HG02943 (cell line): ENCODE measurements at regions not wholly inside any gene's neighbourhood (a gene's known extent, or its start where the extent isn't known, plus 50 kb on each side); places are given as distances from the start of the nearest gene placed in this dataset.

Experiments
- ATAC-seq: cut with Tn5 transposase; IDR thresholded peaks from one replicate; pipeline ENCODE4 v1.9.1; 2021; ENCODE audit warnings: mild to moderate bottlenecking, low read depth, moderate library complexity; ENCODE audit not compliant: unreplicated experiment

DNA sequence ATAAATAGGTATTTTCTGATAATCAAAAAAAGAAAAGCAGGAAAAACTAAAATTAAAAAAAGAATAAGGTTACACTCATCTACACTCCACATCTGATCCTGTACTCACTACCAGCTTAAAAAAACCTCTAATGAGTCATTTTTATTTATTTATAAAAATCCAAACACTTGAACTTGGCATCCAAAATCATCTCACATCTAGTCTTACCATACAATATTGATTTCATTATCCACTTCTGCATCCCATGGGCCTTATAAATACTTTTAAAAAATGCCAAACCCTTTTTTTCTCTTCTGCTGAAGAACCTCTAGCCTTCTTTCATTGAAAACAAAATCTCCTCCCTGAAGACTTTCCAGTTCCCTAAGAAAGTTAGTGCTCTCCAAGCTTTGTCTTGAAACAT is 109.7 kb downstream of the TMTC3 start:
- no peak for ATAC-seq

DNA sequence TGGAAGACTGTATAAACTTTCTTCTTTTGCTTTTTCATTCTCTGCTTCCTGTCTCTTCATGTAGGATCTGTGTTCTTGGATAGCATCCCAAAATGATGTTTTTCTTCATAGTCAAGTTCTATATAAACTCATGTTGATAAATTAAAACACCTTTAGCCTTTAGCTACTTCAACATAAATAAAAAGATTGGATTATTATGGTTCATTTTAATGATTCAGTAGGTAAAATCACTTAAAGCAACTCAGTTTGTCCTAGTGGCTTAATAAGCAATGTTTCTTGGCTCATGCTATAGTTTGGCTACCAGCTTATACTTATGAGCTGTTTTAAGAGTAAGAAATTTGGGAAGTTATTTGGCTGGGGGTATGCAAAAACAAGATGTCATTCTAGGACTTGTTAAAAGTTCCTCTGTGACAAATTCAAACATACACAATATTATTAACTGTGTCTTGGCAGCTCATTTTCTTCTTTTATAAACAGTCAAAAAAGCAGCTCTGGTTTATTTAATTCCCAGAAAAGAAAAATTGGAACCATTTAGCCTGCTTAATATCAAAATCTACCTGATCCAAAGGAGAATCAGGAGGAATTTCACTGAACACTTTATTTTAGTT is 111.4 kb downstream of the TMTC3 start:
- ATAC-seq = no peak

DNA sequence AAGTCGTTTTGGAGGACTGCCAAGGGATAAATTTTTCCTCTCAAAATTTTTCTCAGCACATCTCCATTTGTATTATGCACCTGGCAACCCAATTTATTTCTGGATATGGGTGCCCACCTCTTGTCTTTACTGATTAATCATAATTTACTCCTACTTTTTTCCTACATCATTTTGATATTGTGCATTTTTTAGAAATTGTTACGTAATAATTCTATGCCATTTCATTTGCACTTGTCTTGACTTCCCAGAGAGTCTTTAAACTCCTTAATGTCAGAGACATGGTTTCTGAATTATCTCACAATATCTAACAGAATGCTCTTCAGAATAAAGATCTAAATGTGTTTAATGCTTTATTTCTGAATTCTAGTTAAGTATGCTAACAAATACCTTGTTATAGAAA is 113.1 kb downstream of the TMTC3 start:
- ATAC-seq = no peak

DNA sequence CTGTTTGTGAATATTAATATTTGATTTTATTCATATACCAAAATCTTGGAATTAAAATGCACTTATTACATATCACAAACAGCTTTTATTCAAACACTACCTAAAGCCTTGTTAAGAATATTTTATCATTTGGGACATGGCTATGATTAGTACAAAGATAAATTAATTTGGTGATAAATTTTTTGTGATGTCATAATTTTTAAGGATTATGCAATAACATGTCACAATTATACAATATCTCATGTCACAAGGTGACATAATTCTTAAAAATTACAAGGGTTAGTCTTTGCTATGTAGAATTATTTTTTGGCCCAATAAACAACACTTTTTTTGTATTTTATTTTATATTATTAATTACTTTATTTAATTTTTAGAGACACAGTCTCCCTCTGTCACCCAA is 113.7 kb downstream of the TMTC3 start:
- no peak for ATAC-seq

DNA sequence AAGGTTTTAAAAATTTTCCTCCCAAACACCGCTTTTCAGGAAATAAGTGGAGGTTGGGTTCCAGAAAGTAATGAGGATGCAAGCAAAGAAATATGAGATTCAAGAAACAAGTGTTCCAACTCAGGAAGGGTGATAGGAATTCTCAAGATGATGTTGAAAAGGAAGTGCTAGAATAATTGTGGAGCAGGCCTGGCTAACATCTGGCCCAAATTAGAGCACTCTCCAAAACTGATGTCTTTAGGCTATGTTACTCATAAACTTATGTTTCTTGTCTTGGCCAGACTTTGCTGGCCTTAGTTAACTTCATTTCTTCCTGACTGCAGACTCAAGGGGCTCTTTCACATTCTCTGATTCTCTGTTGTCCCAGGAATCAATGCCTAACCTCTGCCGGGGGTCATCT is 116.3 kb downstream of the TMTC3 start:
- no peak for ATAC-seq

DNA sequence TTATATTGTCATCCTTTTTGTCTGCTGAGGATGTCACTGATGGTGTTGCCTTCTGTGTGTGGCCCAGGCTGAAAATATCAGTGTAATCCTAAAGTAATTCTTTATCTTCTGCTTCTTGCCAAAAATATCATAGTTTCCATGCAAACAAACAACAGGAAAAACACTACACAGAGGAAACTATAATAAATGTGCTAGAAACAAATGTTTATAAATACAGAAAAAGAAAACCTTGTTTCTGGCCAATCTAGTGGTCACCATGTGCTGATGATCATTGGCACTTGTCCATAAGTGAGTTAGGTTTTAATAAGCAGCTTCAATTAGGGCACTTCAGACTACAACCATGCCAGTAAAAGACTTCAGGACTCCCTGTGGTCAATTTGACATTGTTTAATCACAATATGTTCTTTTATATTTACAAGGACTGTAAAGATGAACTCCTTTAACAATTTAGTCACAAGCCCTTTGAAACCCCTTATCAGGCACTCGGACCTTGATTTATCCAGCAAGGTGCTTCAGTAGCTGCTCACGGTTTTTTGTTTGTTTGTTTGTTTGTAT is 124.8 kb downstream of the TMTC3 start:
- ATAC-seq = no peak

DNA sequence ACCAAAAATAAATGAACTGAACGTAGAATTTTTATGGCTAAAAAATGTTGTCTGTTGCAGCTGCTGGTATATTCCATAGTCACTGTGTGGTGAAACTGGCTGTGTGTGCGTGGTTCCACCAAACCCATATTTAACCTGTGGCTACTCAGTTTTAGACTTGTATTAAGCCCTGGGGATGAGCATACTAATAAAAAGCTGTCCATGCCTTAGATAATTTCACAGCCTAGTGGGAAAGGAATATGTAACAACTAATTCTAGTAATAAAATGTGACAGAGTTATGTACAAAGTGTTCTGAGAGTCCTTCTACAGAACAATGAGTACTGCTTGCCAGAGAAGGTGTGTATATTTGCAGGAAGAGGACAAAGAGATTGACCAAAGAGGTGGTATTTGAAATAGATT is 125.5 kb downstream of the TMTC3 start:
- no peak for ATAC-seq

DNA sequence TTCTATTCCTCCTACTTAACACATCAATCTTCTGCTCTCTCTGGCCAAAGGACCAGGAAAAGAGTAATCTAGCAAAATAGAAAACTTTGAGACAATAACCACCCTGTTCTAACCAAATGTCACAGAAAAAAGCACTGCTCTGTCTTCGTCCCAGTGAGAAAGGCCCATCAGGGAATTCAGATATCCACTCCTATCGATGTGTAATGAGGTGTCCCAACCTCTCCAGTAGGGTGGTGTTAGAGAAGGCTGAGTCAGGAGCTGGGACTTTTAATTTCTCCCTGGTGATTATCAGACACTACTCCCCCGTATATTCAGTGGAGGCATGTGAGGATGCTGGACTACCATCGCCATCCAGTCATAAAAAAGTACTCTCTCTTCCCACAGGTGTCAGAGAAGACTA is 130.3 kb downstream of the TMTC3 start:
- no peak for ATAC-seq

DNA sequence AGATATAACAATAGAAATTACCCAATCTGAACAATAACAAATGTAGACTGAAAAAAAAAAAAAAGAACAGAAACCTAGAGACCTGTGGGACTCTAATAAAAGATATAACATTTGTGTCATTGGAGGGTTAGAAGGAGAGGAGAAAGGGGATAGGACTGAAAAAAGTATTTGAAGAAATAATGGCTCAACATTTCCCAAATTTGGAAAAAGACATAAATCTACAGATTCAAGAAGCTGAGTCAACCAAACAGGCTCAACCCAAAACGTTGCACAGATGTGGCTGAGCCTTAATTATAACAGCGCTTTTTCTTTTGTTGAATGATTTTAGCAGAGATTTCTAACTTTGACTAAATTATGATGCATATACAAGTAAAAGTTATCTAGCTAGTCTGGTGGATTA is 131.3 kb downstream of the TMTC3 start:
- ATAC-seq = no peak

DNA sequence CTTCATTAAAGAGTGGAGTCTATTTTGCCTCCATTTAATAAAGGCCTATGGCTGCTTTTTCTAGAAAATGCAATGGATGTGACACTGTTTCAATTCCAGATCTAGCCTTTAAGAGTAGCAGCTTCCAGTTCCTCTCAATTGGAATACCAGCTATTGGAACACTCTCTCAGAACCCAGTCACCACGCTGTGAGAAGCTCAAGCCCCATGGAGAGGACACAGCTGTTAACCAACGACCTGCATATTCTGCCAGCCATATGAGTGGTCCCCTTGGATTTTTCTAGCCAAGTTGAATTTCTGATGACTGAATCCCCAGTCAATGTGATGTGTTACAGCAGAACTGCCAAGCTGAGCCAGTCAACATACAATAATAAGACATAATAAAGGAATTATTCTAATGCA is 131.8 kb downstream of the TMTC3 start:
- no peak for ATAC-seq

DNA sequence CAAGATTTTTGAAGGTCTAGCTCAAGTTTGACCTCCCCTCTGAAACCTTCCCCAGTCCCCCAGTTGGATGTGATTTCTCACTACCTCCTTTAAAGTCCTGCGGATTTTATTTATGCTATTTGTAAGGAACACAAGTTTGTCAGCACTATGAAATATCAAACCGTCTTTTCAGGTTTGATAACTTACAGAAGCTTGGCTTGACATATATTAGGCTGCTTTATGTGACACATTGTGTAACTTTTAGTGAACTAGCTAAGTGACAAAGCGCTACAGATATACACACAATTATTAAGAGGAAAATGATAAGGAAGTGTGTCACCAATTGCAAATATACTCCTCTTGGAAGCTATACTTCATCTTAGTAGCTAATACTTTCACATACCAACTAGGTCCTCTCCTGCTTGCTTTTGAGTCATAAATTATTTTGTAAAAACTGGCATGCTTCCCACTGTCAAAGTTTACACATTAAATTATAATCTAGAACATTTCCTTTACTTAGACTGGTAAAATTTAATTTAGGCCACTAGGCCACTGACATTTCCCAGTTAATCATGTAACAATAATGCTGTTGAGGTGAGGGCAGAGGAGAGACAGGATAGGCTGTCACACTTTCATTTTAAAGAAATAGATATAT is 149.5 kb downstream of the TMTC3 start:
- no peak for ATAC-seq

DNA sequence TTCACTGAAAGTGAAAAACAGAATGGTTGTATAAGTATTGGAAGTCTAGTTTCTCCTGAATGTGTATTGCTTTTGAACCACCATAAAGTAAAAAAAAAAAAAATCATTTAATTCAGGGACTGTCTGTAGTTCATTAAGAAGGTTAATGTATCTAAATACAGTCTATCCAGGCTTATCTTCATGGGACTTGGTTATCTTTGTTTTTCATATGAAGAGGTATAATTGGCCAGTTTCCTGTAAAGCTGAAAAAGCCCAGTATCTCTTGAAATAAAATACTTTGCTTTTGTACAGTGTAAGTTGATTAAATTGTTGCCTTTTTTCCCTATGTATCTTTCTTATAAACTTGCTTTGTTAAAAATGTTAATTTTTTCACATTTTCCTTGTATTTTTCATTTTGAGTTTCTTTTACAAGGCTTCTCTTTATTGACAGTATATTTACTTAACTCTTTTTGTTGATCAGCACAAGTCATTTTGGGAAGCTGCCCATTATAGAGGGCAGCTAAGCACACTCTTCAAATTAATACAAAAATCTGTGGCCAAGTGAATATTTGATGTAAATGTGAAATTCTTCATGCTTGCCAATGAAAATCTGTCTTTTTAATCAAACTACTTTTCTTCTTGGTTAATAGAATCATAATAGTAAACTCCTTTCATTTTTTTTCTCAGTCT is 156.0 kb downstream of the TMTC3 start:
- ATAC-seq = no peak

DNA sequence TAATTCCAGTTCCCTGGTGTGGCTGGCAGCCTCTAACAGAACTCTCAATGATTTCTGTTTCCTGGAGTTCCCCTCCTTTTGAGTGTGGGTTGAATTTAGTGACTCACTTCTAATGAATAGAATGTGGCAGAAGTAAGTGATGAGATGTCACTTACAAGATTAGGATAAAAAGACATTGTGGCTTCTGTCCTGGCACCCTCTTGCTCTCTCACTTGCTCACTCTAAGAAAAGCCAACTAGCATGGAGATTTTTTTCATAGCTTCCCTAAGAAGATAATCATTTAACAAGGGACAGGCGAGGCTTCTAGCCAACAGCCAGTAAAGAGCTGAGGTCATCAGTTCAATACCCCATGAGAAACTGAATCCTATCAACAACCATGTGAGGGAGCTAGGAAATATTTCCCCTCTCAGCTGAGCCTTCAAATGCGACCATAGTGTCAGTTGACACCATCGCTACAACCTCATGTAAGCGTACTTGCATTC is 156.7 kb downstream of the TMTC3 start:
- ATAC-seq = no peak

DNA sequence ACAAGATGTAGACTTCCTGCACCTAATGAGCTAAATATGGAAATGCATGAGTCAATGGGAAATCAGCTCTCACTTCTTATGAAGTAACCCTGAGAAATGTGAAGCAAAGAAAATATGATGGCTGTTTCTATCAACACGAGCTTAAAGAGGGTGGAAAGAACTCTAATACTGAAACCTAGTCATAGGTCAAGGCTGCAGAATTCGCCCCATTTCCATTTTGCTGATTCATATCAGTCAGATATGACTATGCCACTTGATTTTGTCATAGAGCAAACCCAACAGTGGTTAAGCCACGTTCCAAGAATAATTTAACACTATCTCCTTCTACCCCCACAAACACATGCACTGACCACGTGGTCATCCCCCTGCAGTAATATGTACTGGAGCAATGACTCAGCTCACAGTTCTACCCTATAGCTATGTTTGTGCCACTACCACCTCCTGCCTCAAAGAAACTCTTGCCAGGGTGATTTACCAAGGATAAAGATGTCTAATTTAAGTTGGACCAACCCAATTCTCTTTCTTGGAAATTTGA is 157.5 kb downstream of the TMTC3 start:
- peak; percentile 86 for ATAC-seq

DNA sequence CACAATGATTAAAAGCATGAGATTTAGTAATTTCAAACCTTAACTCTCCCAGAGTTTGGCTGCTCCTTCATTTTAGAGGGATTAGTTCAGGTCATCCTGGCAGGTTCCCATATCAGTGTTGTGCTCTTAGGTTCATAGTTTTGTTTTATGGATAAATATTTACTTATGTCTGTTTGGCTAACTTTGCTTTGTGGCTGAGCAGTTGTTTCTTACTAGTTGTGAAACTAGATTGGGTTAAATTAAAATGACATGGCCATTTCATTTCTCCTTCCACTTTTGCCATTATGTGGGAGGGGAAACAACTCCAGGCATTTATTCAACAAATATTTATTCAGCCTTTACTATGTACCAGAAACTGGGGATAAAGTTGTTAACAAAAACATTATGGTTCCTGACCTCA is 158.8 kb downstream of the TMTC3 start:
- no peak for ATAC-seq

DNA sequence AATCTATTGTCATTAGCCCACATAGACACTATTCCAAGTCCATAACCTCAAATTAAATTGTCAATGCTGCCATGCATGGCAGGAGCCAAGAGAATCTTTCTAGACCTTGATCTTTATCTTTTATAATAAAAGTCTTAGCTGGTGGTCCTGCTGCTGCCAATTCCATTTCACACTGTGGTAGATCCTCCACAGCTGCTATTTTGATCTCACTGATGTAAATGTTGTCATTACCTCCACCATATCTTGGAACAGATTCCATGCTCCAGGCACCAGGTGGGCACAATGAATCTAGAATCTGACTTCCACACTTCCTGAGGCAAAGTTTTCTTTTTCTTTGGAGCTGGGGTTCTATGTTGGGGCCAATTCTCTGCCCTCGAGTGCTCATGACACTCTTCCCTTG is 161.2 kb downstream of the TMTC3 start:
- no peak for ATAC-seq

DNA sequence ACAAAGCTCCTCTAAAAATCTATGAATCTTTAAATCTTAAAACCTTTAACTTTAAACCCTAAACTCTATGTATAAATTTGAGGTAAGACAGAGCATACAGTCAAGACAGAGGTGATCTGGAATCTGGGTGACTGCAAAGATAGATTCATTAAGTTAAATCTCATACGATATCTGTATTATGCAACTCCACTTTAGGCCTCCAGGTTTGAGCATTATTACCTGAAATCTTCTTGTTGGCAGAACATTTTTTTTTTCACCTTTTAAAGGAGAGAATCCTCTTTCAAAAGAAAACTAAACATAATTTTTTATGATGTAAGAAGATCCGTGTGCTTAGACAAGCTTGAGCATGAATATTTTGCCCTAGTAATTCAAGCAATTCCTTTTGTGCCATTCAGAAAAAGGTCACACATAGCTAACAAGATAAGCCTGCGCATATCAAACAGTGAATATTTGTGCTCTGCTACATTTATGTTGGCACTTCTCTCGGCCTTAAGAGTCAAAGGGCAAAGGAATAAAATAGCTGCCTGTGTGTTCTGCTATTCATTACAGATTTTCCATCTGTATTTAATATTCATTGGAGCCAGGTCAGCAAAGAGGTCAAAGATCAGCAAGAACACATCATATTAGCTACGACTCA is 163.3 kb downstream of the TMTC3 start:
- ATAC-seq = no peak

DNA sequence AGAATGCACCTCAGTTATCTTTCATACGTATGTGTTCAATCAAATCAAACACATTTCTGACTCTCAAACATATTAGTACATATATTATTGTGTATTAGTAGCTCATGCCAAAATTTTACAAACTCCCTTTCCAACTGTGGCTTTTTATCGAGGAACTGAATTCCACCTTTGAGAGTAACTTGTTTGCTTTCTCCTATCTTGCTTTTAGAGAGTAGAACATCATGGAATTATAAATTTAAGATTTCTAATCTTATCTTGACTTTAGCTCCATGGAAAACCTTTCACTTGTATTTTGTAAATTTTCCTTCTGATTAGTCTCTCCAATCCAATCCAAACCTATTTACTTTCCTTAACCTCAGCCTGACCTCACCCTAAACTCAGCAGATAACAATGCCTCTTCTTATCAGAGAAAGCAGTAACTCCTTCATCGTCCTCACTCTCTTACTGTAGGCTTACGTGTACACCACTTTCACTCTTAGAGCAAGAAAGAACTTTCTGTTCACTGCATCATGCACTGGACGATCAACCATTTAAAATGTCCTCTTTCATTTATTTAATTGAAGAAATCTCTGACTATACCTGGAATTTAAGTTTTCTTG is 164.5 kb downstream of the TMTC3 start:
- no peak for ATAC-seq

DNA sequence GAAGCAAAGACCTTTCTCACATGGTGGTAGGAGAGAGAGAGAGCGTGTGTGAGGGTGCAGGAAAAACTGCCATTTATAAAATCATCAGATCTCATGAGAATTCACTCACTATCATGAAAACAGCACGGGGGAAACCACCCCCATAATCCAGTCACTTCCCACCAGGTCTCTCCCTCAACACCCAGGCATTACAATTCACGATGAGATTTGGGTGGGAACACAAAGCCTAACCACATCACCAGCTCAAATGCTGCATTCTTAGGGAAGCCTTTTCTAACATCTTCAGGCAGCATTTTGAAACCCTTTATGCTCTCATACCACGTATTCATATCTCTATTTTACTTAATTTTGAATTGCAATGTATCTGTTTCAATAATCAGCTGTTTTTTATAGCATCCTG is 165.9 kb downstream of the TMTC3 start:
- ATAC-seq = no peak

DNA sequence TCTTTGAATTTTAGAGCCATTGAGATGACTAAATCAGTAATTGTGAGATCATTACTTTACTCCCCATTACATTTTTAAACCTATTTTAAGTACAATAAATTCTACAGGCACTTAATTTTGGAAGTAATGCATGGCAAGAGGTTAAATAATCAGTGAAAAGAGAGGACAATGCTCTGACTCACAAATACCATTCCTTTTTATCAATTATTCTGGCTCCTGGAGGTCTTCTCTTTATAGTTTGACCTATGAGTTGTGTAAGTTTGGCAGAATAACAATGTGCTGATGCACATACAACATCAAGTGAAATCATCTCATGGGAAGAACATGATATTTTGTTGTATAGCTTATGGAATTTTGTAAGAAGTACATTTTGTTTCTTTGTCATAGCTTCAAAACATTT is 166.7 kb downstream of the TMTC3 start:
- ATAC-seq = no peak

DNA sequence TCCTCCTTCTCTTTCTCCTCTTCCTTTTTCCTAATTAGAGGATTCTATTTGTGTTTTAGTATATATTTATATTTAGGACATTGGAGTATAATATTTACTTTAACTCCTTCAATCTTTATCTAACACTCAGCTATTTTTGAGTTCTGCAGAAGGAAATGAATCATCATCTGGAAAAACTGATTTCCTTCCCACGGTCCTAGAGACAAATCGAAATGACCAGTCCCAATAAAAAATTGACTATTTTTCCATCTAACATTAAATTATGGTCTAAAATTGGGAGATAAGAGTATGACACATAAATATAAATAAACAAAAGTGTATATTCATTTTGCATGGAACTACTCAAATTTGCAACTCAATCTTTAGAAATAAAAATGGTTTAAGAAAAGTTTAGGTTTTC is 167.4 kb downstream of the TMTC3 start:
- ATAC-seq = no peak
